CD4-positive, alpha-beta T cell treated with Interferon gamma for 1 hour (primary cell): ENCODE measurements at regions not wholly inside any gene's neighbourhood (a gene's known extent, or its start where the extent isn't known, plus 50 kb on each side); places are given as distances from the start of the nearest gene placed in this dataset.
A peak's percentile ranks its signal among the peaks of the same experiment; 100 is the strongest.

ENCODE experiments used
- DNase-seq: peaks from one replicate; pipeline ENCODE4 v3.0.0-alpha.2; 2020

- DNase-seq, result no peak
Observed at GRCh38 chr6:122524056-122524455, 52.4 kb upstream of the SERINC1 start.

GRCh38 chr6:122530440-122531046 is 58.9 kb upstream of the SERINC1 start:
- peak; percentile 13 for DNase-seq

- DNase-seq, result no peak
Observed at GRCh38 chr6:122548281-122548680, 61.9 kb upstream of the PKIB start.

- DNase-seq, result no peak
Observed at GRCh38 chr6:122548820-122549219, 61.4 kb upstream of the PKIB start.

GRCh38 chr6:122553697-122554096 is 56.5 kb upstream of the PKIB start:
- DNase-seq, result no peak

GRCh38 chr6:122555561-122555960 is 54.6 kb upstream of the PKIB start:
- DNase-seq, result no peak

GRCh38 chr6:122558080-122558479 is 52.1 kb upstream of the PKIB start:
- no peak for DNase-seq
